Neuron (in vitro differentiated cells): ENCODE measurements at regions not wholly inside any gene's neighbourhood (a gene's known extent, or its start where the extent isn't known, plus 50 kb on each side); places are given as distances from the start of the nearest gene placed in this dataset.

Source experiments
- H2AFZ ChIP-seq: one replicate; pipeline ENCODE4 v1.6.1; 2013; ENCODE audit warnings: low read depth, mild to moderate bottlenecking, inconsistent platforms, low read length, moderate library complexity
- H3K27me3 ChIP-seq: one replicate; pipeline ENCODE4 v1.6.1; 2013; ENCODE audit warnings: low read length; ENCODE audit not compliant: insufficient read depth
- H3K36me3 ChIP-seq: one replicate; pipeline ENCODE4 v1.6.1; 2013; ENCODE audit warnings: low read length; ENCODE audit not compliant: insufficient read depth
- H3K4me1 ChIP-seq: one replicate; pipeline ENCODE4 v1.6.1; 2013; ENCODE audit warnings: low read length; ENCODE audit not compliant: insufficient read depth
- H3K4me3 ChIP-seq: 2 replicates; pipeline ENCODE4 v1.5.1; 2013; ENCODE audit warnings: mild to moderate bottlenecking, low read length, moderate library complexity
- H3K9me3 ChIP-seq: one replicate; pipeline ENCODE4 v1.6.1; 2013; ENCODE audit warnings: low read length

GRCh38 chr1:234845097-234845660 is 235.2 kb upstream of the IRF2BP2 start:
- H3K4me1 ChIP-seq = no peaks in the 10 kb centered on the region
- H3K9me3 ChIP-seq = peaks cover under 1% of the 10 kb centered on the region
- no peak overlapping the region for H3K4me3 ChIP-seq
- H3K36me3 ChIP-seq = no peaks in the 10 kb centered on the region
- H3K27me3 ChIP-seq = no peaks in the 10 kb centered on the region
- H2AFZ ChIP-seq = no peak overlapping the region

- Histone ChIP-seq H3K4me3 (no peak overlapping the region), H3K27me3 (no peaks in the 10 kb centered on the region), H3K36me3 (no peaks in the 10 kb centered on the region), H3K9me3 (peaks cover 4% of the 10 kb centered on the region), H2AFZ (no peak overlapping the region), H3K4me1 (no peaks in the 10 kb centered on the region)
These were observed 234.6 kb upstream of the IRF2BP2 start for GRCh38 chr1:234844479-234845031.

- Histone ChIP-seq H3K9me3 (peaks cover 5% of the 10 kb centered on the region), H3K27me3 (no peaks in the 10 kb centered on the region), H3K4me1 (no peaks in the 10 kb centered on the region), H3K4me3 (no peak overlapping the region), H3K36me3 (no peaks in the 10 kb centered on the region), H2AFZ (no peak overlapping the region)
These were observed 234.0 kb upstream of the IRF2BP2 start for GRCh38 chr1:234843946-234844345.

- Histone ChIP-seq H3K9me3 (peaks cover 5% of the 10 kb centered on the region), H3K27me3 (no peaks in the 10 kb centered on the region), H3K4me3 (no peak overlapping the region), H3K36me3 (no peaks in the 10 kb centered on the region), H2AFZ (no peak overlapping the region), H3K4me1 (no peaks in the 10 kb centered on the region)
These were observed 233.0 kb upstream of the IRF2BP2 start for GRCh38 chr1:234842726-234843641.

- peaks cover under 1% of the 10 kb centered on the region for H3K4me1 ChIP-seq
- no peaks in the 10 kb centered on the region for H3K27me3 ChIP-seq
- H3K4me3 ChIP-seq = no peak overlapping the region
- H3K9me3 ChIP-seq = peaks cover 5% of the 10 kb centered on the region
- no peak overlapping the region for H2AFZ ChIP-seq
- H3K36me3 ChIP-seq = no peaks in the 10 kb centered on the region
These were observed 231.8 kb upstream of the IRF2BP2 start for GRCh38 chr1:234841710-234842231.

- Histone ChIP-seq H2AFZ (no peak overlapping the region), H3K4me1 (peaks cover 6% of the 10 kb centered on the region), H3K4me3 (no peak overlapping the region), H3K9me3 (peaks cover 5% of the 10 kb centered on the region), H3K27me3 (no peaks in the 10 kb centered on the region), H3K36me3 (no peaks in the 10 kb centered on the region)
These were observed 231.3 kb upstream of the IRF2BP2 start for GRCh38 chr1:234841281-234841680.

GRCh38 chr1:234840843-234841242 is 230.9 kb upstream of the IRF2BP2 start:
- peaks cover 5% of the 10 kb centered on the region for H3K9me3 ChIP-seq
- H3K36me3 ChIP-seq = no peaks in the 10 kb centered on the region
- H3K4me1 ChIP-seq = peaks cover 8% of the 10 kb centered on the region
- no peaks in the 10 kb centered on the region for H3K27me3 ChIP-seq
- H3K4me3 ChIP-seq = no peak overlapping the region
- no peak overlapping the region for H2AFZ ChIP-seq

GRCh38 chr1:234840253-234840652 is 230.3 kb upstream of the IRF2BP2 start:
- Histone ChIP-seq H3K27me3 (no peaks in the 10 kb centered on the region), H3K9me3 (peaks cover 5% of the 10 kb centered on the region), H3K4me3 (no peak overlapping the region), H3K4me1 (peaks cover 8% of the 10 kb centered on the region), H2AFZ (no peak overlapping the region), H3K36me3 (no peaks in the 10 kb centered on the region)

- Histone ChIP-seq H3K9me3 (peaks cover 5% of the 10 kb centered on the region), H3K27me3 (no peaks in the 10 kb centered on the region), H3K4me1 (peaks cover 8% of the 10 kb centered on the region), H2AFZ (no peak overlapping the region), H3K36me3 (no peaks in the 10 kb centered on the region), H3K4me3 (no peak overlapping the region)
These were observed 229.7 kb upstream of the IRF2BP2 start for GRCh38 chr1:234839663-234840062.

- no peak overlapping the region for H2AFZ ChIP-seq
These were observed 228.8 kb upstream of the IRF2BP2 start for GRCh38 chr1:234838820-234839219.

GRCh38 chr1:234838182-234838581 is 228.2 kb upstream of the IRF2BP2 start:
- Histone ChIP-seq H3K27me3 (no peaks in the 10 kb centered on the region), H3K4me3 (no peak overlapping the region)

More at GRCh38 chr1:234838820-234839219, 228.8 kb upstream of the IRF2BP2 start:
- H3K36me3 ChIP-seq = no peaks in the 10 kb centered on the region
- peaks cover 8% of the 10 kb centered on the region for H3K4me1 ChIP-seq
- no peaks in the 10 kb centered on the region for H3K27me3 ChIP-seq
- H3K9me3 ChIP-seq = peaks cover 5% of the 10 kb centered on the region
- H3K4me3 ChIP-seq = no peak overlapping the region

GRCh38 chr1:234837713-234838112 is 227.7 kb upstream of the IRF2BP2 start:
- H3K36me3 ChIP-seq = no peaks in the 10 kb centered on the region
- no peaks in the 10 kb centered on the region for H3K27me3 ChIP-seq
- H3K4me1 ChIP-seq = peaks cover 8% of the 10 kb centered on the region
- H3K4me3 ChIP-seq = no peak overlapping the region
- H2AFZ ChIP-seq = no peak overlapping the region
- H3K9me3 ChIP-seq = peaks cover 7% of the 10 kb centered on the region

More at GRCh38 chr1:234838182-234838581, 228.2 kb upstream of the IRF2BP2 start:
- H3K36me3 ChIP-seq = no peaks in the 10 kb centered on the region
- no peak overlapping the region for H2AFZ ChIP-seq
- peaks cover 7% of the 10 kb centered on the region for H3K9me3 ChIP-seq
- peaks cover 8% of the 10 kb centered on the region for H3K4me1 ChIP-seq

GRCh38 chr1:234836776-234837357 is 226.9 kb upstream of the IRF2BP2 start:
- H3K4me1 ChIP-seq = peaks cover 8% of the 10 kb centered on the region
- H3K9me3 ChIP-seq = peaks cover 7% of the 10 kb centered on the region
- no peak overlapping the region for H2AFZ ChIP-seq
- H3K36me3 ChIP-seq = no peaks in the 10 kb centered on the region
- no peaks in the 10 kb centered on the region for H3K27me3 ChIP-seq
- H3K4me3 ChIP-seq = no peak overlapping the region
